D721Med (cell line): ENCODE measurements at regions not wholly inside any gene's neighbourhood (a gene's known extent, or its start where the extent isn't known, plus 50 kb on each side); places are given as distances from the start of the nearest gene placed in this dataset.

Experiments used
- DNase-seq: peaks from one replicate; pipeline ENCODE4 v3.0.0; 2011; ENCODE audit warnings: low spot score; ENCODE audit not compliant: insufficient read length
- FAIRE-seq: peaks from 2 replicates; lab custom pipeline; 2011; peaks lifted over from hg19 to GRCh38; lab: Jason Lieb, UNC
- CTCF ChIP-seq: IDR thresholded peaks from 2 replicates; pipeline ENCODE4 v1.5.1; 2012; ENCODE audit warnings: mild to moderate bottlenecking, control low read depth; ENCODE audit not compliant: insufficient read depth; ENCODE audit errors: missing control alignments

DNA sequence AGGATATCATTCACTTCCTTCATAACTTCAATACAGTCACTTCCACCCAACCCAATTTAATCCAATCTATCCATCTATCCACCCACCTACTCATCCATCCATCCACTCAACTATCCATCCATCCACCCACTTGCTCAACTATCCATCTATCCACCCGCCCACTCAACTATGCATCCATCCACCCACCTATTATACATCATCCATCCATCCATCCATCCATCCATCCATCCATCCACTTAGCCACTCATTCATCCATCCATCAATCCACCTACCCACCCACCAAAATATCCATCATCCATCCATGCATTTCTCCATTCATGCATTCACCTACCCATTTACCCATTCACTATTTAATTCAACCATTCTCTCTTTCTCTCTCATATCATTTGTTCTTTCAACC lies 179.5 kb downstream of the HAPSTR1 start:
- FAIRE-seq (no peak), DNase-seq (no peak)
- TF ChIP-seq CTCF: no peak

GRCh38 chr16:9271841-9272240 lies 180.4 kb downstream of the HAPSTR1 start:
- DNase-seq: no peak
- FAIRE-seq: no peak
- TF ChIP-seq CTCF: no peak

- FAIRE-seq: no peak
- no peak for DNase-seq
- no peak for TF ChIP-seq CTCF
Measured at GRCh38 chr16:9275377-9275776, 183.9 kb downstream of the HAPSTR1 start.

DNA sequence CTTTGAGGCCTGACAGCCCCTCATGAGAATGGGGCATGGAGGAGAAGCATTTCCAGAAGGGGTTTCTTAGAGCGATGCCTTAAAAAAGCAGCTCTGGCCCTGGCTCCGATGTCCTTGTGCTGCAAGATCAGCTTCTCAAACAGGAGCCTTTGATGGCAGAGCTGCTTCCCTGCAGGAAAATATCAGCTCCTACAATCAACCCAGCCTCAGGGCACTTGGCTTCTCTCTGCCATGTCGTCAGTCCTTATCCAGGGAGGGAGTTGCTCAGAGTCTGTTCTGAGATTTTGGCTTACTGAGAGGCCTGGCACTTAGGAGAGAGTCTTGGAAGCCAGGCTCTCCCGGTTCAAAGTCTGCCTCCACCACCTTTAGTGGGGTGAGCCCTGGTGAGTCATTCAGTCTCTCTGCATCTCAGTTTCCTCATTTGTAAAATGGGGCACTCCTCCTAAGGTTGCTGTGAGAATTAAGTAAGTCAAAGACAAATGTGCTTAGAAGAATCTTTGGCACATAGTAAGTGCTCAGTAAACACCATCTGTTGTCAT lies 184.4 kb downstream of the HAPSTR1 start:
- no peak for TF ChIP-seq CTCF
- DNase-seq: no peak
- FAIRE-seq: no peak

DNA sequence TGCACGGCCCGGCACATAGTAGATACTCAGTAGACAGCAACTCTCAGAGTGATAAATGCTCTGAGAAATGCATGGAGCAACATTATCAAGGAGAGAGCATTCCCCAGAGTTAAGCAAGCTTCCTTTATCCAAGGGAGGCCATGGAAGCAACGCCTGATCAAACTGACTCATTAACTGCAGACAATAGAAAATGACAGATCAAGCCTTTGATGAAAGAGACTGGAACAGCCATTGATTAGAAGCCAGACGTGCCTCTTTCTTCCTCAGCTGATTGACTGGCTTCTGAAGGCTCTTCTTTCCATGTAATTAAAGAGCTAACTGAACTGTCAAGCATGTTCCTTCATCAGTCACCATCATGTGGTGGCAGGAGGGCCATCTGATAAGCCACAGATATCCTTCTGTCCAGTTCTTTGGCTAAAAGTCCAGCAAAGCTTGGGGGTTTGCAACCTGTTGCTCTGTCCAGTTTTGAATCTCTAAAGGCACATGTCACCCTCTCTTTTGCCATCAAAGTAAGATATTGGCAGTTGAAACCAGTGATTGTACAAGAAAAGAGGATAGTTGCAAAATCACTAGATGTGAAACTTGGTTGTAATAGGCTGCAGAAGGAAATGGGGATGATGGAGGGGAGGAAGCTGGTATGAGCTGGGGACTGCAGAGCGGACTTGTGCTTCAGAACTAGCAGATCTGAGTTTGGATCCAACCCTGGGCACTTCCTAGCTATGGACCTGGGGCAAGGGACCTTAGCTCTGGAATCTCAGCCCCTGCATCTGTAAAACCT lies 188.0 kb downstream of the HAPSTR1 start:
- no peak for TF ChIP-seq CTCF
- FAIRE-seq: no peak
- no peak for DNase-seq

- TF ChIP-seq CTCF: no peak
- FAIRE-seq (no peak), DNase-seq (no peak)
Measured at GRCh38 chr16:9280069-9280466, 188.6 kb downstream of the HAPSTR1 start.

- FAIRE-seq (no peak), DNase-seq (no peak)
- TF ChIP-seq CTCF: no peak
Measured at GRCh38 chr16:9286930-9287329, 195.5 kb downstream of the HAPSTR1 start.
